Sigmoid colon (tissue), 4 donors: ENCODE measurements at regions not wholly inside any gene's neighbourhood (a gene's known extent, or its start where the extent isn't known, plus 50 kb on each side); places are given as distances from the start of the nearest gene placed in this dataset.

Source experiments
- EP300 ChIP-seq, 4 donors: sonication (generic); formaldehyde crosslinking; IDR thresholded peaks; one replicate each; pipeline ENCODE4 v1.6.1; 2017; ENCODE audit warnings: antibody characterized with exemption in 4 of 4
- POLR2A ChIP-seq, 2 donors: fragments of 450-650 bp; IDR thresholded peaks; one replicate each; pipeline ENCODE4 v1.6.1; 2016; ENCODE audit warnings: antibody characterized with exemption in 2 of 2, mild to moderate bottlenecking in 2 of 2, moderate library complexity in 2 of 2
- POLR2AphosphoS5 ChIP-seq, 4 donors: sonication (generic); formaldehyde crosslinking; IDR thresholded peaks; one replicate each; pipeline ENCODE4 v1.6.1; 2017; ENCODE audit warnings: antibody characterized with exemption in 4 of 4
- TF ChIP-seq, protein P1 (sequence below), 4 experiments: fragments of 450-650 bp in 3 of 4; fragments of 200-600 bp in 1 of 4; IDR thresholded peaks; one replicate each; pipeline ENCODE4 v1.5.1; 2016 to 2019; ENCODE audit warnings: antibody characterized with exemption in 4 of 4, mild to moderate bottlenecking in 3 of 4, moderate library complexity in 2 of 4

- TF ChIP-seq POLR2A (IDR thresholded peaks at IDR 0.05), result no peak
- TF ChIP-seq, protein P1, sequence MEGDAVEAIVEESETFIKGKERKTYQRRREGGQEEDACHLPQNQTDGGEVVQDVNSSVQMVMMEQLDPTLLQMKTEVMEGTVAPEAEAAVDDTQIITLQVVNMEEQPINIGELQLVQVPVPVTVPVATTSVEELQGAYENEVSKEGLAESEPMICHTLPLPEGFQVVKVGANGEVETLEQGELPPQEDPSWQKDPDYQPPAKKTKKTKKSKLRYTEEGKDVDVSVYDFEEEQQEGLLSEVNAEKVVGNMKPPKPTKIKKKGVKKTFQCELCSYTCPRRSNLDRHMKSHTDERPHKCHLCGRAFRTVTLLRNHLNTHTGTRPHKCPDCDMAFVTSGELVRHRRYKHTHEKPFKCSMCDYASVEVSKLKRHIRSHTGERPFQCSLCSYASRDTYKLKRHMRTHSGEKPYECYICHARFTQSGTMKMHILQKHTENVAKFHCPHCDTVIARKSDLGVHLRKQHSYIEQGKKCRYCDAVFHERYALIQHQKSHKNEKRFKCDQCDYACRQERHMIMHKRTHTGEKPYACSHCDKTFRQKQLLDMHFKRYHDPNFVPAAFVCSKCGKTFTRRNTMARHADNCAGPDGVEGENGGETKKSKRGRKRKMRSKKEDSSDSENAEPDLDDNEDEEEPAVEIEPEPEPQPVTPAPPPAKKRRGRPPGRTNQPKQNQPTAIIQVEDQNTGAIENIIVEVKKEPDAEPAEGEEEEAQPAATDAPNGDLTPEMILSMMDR (IDR thresholded peaks at IDR 0.05), result no peak
- TF ChIP-seq POLR2AphosphoS5 (IDR thresholded peaks at IDR 0.05), result no peak
- TF ChIP-seq EP300 (IDR thresholded peaks at IDR 0.05), result no peak
Observed at GRCh38 chr6:91631227-91631626, 1044.4 kb upstream of the MAP3K7 start.
